GM21825 (cell line): ENCODE measurements at regions not wholly inside any gene's neighbourhood (a gene's known extent, or its start where the extent isn't known, plus 50 kb on each side); places are given as distances from the start of the nearest gene placed in this dataset.
"Not testable (repeated sequence)": the region's sequence is repeated elsewhere in the genome, so short reads cannot be mapped to it uniquely, and the experiment has no call there.

Experiments
- ATAC-seq: cut with Tn5 transposase; IDR thresholded peaks from one replicate; pipeline ENCODE4 v1.9.1; 2021; ENCODE audit warnings: mild to moderate bottlenecking, moderate library complexity; ENCODE audit not compliant: unreplicated experiment

DNA sequence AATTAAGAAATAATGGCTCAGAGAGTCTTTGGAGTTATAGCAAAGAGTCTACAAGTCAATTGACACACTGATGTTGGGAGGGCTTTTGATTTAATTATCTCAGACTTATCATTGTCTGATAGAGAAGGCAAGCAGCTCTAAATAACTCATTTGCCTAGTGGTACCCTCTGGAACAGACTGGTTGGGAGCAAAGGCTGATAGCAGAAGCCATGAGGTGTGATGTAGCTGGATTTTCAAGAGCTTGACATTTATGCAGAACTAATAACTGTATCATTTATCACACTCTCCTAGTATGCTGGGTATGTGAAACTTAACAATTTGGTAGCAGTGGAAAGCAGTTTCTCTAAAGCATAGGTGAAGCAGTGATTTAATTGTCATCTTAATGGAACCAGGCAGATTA, 380.6 kb downstream of the TENT5A start:
- ATAC-seq, result no peak

DNA sequence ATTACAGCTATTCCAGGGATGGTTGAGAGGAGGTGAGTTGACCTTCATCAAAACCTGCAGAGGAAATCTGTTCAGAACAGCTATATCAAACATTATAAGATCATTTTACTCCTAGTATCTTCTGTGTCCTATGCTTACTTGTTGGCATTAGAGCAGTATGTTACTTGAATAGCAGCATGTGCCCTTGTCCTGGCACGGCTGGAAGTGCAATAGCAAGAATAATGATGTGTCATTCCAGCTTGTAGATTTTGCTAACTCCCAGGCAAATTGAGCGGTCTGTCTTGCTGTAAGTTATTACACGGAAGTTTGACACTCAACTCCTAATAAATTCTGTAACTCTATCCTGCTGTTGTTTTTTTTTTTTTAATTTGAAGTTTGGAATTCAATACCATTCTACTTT, 385.5 kb downstream of the TENT5A start:
- ATAC-seq, result no peak

DNA sequence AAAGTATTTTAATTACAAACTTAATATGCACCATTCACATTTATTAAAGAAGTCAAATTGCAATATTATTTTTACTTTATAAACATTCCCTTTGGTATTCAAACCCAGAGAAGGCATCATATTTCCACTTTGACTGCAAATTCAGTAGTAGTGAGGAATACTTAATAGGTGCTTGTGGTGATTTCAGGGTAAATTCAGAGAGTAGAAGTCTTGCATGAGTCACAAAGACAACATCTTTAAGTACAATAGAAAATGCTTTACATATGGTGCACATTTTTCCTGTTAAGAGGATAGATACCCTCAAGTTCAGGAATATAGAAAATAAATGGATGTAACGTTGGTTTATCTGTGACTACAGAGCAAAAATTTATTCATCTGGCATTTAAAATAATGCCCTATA, 390.2 kb downstream of the TENT5A start:
- ATAC-seq, result no peak

DNA sequence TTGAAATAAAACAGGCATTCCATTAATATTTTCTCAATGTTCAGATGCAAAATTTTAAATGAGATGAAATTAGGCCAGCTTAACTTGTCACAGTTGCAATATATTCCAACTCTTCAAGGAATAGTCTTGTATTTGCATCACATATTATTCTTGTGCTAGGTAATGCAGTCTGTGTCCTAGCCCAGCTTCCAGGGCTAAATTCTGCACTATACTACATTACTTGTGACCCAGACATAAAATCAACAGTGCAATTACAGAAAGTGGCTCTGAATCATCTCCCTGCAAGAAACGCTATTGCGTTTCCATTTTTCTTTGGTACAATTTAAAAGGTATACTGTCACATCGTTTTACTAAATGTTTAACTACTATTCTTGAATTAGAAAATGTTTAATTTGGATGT, 399.2 kb downstream of the TENT5A start:
- no peak for ATAC-seq

DNA sequence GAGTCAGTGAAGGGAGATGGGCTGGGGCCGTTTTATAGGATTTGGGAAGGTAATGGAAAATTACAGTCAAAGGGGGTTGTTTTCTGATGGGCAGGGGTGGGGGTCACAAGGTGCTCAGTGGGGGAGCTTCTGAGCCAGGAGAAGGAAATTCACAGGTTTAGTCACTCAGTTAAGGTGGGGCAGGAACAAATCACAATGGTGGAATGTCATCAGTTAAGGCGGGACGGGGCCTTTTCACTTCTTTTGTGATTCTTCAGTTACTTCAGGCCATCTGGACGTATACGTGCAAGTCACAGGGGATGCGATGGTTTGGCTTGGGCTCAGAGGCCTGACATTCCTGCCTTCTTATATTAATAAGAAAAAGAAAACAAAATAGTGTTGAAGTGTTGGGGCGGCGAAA, 408.5 kb downstream of the TENT5A start:
- not testable (repeated sequence) for ATAC-seq

DNA sequence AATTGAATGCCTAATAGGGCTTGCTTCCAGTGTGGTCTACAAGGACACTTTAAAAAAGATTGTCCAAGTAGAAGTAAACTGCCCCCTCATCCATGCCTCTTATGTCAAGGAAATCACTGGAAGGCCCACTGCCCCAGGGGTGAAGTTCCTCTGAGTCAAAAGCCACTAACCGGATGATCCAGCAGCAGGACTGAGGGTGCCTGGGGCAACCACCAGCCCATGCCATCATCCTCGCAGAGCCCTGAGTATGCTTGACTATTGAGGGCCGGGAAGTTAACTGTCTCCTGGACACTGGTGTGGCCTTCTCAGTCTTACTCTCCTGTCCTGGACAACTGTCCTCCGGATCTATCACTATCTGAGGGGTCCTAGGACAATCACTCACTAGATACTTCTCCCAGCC, 411.5 kb downstream of the TENT5A start:
- no peak for ATAC-seq

DNA sequence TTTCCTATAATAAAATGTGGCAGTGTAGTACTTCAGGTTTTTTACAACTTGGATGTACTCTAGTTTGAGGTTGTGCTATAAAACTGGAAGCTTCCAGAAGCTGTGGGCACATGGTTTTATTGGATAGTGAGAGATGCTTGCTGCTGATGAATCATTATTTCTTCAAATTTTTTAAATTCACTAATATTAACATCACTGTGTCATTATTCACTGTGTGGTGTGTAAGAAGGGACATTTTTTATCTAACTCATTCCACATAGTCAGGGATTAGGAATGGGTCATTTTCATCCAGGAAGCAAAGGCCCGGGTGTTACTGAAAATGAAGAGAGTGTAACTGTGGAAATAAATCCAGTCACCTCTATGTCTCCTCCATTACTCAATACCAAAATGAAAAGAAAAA, 421.0 kb downstream of the TENT5A start:
- ATAC-seq, result no peak

DNA sequence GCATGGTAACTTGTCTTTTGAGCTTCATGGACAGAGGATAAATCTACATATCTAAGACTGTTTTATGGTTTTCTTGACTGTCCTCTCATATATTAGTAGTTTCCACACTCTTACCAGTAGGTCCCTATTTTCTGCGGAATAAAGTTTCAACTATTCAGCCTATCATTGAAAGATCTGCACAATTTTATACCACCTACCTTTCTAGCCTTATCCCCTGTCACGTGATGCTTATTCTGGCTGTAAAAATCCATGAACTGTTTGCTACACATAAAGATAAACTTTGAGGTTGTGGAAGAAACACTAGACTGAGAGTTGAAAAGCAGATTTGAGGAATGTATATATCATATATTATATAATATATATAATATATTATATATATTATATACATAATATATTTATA, 423.8 kb downstream of the TENT5A start:
- no peak for ATAC-seq

DNA sequence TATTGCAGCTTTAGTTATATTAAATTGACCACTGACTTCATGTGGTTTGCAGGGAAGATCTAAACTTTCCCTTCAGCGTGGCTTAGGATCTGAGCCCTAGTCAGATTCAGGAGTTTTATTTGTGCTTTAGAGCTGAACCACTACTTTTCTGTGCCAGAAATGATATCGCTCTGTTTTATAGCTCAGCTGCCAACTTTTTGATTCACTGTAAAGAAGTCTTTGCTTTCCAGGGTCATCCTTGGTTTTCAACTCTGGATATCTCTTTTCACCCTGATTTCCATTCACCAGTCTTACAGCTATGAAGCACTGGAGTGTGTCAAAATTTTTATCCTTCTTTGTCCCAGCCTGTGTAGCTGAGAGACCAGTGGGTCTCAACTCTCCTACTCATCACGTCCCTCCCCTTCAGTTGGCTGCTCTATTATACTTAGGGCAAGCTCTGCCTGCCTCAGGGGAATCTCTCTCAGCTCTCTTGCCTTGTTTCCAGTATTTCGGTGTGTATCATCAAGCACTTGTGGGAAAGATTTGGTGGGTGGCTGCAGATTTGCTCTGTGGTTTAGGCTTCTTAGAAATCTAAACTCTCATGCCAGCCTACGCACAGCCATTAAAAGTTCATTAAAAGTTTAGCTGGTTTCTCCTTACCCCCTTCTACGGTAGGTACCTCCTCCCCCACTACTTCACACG, 425.5 kb downstream of the TENT5A start:
- ATAC-seq, result no peak

DNA sequence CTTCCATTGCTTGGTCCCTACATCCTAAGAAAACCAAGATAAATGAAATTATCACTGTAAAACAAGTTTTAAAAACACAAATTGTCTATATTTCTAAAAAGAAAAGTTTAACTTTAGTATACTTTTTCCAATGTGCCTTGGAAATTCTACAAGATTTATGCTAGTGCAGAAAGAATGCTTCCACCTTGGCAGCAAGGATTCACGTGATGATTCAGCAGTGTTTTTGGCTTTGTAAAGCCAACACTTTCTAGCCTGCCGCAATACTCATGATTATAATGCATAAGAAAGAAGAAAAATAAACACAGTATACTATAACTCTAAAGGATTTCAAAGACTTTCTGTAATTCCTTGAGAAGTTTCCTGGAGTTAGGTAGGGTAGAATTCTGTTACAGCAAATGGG, 442.7 kb downstream of the TENT5A start:
- ATAC-seq, result no peak

DNA sequence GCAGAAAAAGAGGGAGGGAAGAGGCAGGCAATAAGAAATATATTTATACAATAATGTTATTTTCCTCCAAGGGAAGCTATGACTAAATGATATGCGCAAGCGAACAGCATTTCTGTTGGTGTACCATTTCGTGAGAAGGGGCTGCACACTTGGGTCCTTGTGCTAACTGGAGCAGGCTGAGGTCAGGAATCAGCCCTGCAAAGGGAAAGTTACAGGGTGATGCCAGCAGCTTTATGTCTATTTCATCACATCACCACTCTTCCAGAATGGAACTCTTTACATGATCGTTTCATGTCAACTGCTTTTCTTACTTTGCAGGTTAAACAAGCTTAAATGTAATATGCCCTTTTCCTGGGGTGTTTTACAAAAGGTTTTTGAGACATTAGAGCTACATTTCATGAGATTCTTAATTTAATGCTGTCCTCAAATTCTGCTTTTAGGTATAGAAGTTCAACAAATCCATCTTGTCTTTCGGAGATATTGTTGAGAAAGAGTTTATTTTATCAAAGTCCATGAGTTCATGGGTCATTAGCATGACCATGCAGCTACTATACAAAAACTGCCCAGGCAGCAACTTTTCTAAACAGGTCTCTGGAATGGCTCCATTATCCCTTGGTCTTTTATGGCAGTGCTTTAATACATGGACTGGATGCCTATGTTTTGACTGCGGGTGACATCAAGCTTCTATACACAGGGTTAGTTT, 443.8 kb downstream of the TENT5A start:
- ATAC-seq, result no peak

DNA sequence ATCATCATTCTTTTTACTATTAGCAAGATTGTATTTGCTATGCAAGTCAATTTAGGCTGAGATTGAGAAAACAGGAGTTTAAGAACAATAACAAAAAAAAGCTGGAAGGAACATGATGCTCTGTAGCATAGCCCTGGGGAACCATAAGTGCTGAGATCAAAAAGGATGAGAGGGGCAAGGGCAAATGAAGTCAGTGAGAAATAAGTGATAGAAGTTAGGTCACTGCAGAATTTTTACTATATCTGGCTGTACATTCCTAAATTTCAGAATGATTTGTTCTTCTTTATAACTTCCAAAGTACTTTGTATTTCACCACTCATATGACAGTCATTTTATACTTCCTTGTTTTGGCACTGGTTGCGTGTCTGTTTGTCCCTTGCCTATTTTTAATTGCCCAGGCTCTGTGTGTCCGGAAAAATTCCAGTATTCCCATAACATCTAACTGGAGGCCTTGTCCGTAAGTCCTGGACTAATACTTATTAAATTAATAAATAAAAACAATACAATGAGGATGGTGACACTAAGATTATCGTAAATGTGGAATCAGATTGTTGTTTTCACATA, 444.7 kb downstream of the TENT5A start:
- no peak for ATAC-seq

DNA sequence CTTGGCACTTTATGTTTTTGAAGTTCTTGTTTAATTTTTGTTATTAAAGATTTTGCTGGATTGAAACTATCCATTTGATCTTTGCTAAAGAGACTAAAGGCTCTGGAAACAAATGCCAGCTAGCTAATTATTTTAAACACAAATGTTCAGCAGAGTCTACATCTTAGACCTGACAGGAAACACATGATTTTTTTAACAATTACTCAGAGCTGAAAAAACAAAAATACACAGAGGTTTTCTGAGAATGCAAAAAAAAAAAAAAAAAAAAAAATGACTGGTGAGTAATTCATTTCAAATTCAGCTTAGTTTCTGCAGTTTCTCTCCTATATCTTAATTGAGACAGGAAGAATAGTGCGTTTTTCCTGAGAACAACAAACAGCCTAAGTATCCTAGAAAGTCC, 448.0 kb downstream of the TENT5A start:
- no peak for ATAC-seq

DNA sequence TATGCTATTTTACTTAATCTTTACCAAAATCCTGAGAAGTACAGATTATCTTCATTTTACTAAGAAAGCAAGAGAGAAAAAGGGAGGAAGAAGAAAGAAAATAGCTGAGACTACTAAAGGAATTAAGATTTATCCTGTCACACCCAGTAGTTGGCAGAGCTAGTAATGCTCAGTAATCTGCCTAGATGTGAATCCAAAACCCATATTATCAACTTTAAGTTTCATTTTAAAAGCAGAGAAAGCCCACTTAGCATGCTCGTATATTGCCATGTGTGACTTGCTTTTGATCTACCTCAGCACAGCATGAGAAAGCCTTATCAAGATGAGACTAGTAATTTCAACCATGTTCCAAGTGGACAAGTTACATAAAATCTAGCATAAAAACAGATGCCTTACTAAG, 451.5 kb downstream of the TENT5A start:
- ATAC-seq, result no peak

DNA sequence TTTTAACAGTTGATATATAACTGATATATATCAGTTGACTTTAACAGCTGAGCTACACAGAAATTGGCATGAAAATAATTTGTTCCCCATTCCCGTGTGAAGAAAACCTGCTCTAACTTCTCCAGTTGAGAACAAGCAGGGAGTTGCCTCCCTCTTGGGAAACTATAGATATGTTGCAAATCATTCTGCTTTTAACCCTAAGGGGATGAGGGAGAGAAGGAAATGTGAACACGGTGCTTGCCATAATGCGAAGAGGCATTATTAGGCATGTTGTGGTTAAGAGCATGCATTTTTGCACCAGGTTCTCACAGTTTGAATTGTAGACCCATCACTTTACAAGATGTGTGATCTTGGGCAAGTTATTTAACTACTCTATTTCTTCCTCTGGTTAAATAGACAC, 453.7 kb downstream of the TENT5A start:
- ATAC-seq, result no peak

DNA sequence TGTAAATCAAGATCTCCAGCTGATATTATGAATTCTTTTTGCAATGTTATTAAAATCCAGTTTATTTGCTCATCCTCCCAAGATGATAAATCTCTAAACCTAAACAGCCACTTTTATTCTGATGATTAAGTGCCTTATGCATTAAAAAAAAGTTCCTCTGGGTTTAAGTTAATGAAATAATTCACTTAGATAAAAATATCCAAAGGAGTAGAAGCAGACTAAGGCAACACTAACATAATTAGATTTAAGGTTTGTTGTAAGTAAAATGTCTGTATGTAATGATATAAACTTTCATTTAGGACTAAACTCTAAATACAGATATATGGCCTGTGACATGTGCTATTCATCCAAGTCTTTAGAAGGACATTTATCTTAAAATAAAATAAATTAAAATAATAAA, 457.2 kb downstream of the TENT5A start:
- ATAC-seq, result no peak

DNA sequence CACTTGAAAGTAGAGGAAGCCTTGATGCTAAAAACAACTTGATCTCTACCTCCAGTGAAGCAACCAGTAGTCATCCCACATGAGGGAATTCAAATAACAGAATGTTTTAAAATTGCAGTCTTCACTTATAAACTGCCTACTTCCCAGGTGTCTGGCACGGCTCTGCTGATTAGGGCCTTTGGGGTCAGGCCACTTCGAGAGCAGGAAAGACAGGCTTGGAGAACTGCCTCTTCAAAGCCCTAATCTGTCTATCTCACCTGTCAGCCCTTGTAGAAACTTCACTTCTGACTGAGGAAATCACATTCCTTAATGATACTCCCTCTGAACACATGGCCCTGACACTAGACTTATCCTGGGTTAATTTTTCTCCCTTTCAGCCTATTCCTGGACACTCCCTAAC, 458.6 kb downstream of the TENT5A start:
- no peak for ATAC-seq

DNA sequence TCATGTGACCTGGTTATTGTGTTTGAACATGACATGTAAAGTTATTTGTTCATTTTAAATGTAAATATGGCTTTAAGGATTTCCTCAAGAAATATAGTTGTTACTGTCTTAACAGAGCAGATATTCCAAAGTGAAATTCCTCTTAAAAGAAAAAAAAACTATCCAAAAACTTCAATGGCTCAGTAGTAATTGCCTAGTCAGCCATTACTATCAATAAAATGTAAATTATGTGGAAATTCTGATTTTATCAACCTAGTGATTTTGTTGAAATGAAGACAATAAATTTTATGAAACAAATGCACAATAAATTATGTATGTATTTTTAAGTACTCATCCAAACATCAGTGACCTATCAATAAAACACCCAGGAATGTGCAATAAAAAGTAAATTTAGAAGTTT, 463.3 kb downstream of the TENT5A start:
- no peak for ATAC-seq

DNA sequence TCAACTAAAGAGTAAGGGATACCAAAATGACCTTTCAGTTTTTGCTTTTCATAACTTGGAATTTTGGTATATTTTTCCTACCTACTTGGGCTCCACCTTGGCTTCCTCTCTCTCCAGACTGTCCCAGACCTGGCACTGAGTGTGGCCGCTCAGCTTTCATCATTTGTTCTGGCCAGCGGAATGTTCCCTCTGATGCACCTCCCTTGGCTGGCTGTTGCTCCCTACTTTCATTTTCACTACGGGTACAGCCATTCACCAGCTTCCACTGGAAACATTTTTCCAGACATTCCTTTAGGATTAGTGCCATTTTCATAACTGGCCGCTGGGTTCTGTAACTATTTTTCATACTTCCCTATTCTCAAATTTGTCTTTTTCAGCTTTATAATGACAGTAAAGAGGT, 487.4 kb downstream of the TENT5A start:
- ATAC-seq, result no peak

DNA sequence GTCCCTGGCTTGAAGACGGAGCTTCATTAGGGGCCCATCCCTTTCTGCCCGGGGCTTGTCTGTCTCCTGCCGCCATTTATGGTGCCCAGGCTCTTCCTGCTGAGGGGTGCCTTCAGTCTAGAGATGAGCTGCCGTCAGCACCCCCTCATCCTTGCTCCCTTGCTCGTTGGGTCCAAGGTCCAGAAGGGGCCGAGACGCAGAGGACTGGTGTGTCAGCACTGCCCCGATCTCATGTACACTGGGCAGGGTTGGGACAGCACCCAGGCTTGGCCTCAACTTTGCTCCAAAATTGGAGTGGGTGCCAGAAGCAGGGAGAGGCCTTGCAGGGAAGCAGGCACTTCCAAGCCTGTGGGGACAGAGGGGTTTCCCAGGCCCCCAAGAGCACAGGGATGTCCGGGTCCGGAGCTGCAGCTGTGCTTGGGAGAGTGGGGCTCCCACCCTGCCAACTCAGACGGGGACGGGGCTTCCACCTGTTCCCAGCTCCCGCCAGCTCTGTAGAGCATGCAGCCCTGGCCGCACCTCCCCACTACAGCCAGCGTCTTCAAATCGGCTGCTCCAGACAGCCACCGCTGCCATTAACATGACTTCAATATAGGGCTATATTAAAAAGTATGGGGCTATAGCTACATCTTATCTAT, 488.8 kb downstream of the TENT5A start:
- no peak for ATAC-seq

DNA sequence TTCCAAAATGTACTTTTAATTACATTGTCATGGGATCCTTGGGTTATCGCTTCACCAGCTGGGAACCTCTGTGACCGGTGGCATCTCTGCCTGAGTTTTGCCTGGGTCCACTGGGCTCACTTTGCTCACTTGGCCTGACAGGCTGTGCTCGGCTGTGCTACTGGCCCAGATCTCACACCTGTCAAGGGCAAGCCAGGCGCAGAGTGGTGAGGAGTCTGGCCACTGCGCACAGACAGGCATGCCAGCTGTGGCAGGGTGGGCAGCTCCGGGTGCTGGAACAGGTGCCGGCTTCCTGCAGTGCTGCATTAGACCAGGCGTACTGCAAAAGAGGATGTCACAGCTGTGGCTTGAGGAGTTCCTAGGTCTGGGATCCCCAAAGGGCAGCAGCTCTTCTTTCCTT, 489.8 kb downstream of the TENT5A start:
- no peak for ATAC-seq

DNA sequence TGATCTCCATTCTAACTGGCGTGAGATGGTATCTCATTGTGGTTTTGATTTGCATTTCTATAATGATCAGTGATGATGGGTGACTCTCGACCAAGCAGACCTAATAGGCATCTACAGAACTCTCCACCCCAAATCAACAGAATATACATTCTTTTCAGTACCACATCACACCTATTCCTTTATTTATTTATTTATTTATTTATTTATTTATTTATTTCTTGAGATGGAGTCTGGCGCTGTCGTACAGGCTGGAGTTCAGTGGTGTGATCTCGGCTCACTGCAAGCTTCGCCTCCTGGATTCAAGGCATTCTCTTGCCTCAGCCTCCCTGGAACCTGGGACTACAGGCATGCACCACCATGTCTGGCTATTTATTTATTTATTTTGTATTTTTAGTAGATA, 496.3 kb downstream of the TENT5A start:
- ATAC-seq, result not testable (repeated sequence)
